D341Med (cell line): ENCODE measurements at regions not wholly inside any gene's neighbourhood (a gene's known extent, or its start where the extent isn't known, plus 50 kb on each side); places are given as distances from the start of the nearest gene placed in this dataset.
A peak's percentile ranks its signal among the peaks of the same experiment; 100 is the strongest.

Experiments used
- DNase-seq: peaks from one replicate; pipeline ENCODE4 v3.0.0; 2012; ENCODE audit warnings: low spot score

DNA sequence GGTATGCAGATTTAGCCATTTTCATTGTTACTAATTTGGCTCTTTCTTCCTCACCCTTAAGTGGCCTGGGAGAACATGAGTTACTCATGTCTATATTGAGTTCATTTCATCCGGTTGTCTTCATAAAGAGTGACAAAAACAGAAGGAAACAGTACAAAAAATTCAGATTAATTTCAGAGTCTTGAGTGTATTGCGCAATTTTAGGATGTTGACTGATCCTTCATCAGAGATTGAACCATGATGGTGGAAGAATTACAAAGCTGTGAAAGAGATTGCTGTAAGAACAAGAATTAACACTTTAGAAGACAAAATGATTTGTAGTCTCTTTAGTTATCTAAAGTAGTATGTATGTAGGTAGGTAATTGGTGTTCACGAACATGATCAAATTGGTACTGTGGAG is 194.0 kb upstream of the PPP1R3A start:
- no peak for DNase-seq

DNA sequence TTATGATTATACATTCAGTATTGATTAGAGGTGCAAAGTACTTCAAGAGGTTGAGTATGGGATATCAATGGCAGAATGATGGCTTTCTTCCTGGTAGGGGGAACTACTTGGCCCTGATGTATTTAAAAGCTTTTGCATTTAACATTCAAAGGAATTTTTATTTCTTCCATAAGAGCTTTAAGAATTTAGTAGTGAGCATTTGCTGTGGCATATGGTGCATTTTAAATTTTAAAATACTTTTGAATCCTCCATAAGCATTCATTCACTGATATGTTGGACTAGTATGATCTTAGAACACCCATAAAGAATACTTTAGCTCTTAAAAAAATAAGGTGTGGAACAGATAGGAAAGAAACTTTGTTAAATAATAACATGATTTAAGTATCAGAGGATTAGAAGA is 191.9 kb upstream of the PPP1R3A start:
- no peak for DNase-seq

DNA sequence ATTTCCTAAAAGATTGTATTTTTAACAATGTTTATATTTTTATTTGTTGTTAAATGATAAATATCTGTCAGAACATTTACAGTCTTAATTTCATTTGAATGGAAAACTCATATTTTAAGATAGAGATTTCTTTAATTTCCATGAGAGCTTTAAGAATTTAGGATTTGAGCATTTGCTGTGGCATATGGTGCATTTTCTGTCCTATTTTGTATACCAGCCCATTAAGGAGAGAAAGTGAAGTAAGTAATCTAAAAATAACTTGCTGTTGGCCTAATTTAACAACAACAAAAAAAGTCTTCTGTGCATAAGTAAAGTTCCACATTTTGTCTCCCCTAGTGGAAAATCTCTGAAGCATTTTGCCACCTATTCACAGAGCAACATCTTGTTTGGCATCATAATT is 190.9 kb upstream of the PPP1R3A start:
- DNase-seq: no peak

DNA sequence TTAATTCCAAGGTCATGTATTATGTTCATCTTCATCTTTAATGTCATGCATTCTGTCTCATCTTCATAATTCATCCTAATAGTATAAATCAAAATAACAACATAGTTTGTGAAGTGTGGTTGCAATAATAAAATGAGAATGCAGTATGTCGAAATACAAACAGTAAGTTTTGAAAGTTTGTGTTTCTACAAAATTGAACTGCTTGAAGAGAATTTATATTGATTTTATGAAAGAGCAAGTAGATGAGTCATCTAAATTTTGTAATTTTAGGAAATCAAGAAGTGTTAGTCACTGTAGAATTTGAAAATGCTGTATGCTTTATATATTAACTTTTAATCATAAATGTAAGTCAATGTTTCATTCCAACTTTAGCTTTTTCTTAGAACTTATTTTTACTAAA is 190.5 kb upstream of the PPP1R3A start:
- no peak for DNase-seq

DNA sequence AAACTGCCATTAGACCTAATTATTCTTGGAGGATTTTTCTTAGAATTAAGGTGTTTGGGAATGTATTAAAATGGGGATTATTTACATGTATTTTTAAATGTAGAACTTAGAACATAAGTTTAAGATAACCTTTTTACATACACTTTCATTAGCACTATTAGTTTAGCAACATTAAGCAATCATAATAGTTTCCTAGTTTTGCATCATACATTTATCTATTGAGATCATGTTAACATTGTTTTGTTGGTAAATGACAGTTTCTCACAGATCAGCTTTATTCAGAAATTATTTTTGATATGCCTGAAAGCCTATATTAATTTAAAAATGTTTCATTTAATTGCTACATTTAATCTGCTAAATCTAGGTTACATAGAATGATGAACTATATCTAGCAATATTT is 189.7 kb upstream of the PPP1R3A start:
- DNase-seq: no peak

DNA sequence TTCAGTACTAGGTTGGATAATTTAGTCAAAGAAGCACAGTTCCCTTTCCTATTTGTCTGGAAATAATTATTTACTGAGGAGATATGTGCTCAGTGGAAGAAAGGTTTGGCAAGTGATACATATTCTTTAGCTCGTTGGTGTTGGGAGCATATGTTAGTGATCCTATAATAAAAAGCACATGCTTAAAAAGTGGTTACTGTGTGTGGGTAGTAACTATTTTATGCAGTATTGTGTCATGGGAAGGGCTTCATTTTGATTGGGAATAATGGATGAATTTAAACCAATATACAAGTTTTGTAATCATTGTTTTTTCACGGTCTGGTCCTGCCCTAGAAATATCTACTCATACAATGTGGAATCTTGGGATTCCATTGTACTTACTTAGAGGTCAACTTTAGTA is 188.7 kb upstream of the PPP1R3A start:
- no peak for DNase-seq

DNA sequence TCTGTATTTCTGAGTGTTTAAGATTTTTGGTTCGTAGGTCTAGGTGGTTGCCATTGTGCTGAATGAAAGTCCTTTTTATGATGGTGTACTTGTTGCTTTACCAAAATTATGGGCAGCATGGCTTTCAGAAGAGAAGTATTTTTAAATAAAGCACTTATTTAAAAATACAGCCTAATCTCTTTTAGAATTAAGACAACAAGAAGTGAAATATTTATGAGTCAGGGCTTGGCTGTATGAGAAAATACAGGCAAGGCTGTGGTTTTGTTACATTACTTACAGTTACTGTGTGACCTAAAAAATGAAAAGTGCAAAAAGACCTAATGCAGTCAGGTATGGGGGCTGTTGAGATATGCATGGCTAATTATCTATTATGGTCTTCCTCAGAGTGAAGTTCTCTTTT is 185.2 kb upstream of the PPP1R3A start:
- no peak for DNase-seq

DNA sequence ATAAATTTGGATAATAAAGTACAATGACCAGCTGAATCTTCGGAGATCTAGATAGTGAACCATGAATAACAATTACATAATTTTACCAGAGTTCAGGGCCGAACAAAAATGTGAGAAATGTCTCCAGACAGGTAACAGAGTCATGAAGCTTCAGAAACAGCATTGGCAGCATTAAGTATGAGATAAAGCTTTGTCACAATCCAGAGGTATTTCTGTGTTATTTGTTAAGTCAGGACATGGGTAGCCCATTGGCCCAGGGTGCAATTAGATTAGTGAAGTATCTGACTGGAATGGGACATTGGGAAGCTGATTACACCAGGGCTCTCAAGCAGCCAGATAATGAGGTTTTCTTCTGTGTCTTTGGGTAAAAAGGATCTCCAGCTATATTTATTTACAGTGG is 184.2 kb upstream of the PPP1R3A start:
- no peak for DNase-seq

DNA sequence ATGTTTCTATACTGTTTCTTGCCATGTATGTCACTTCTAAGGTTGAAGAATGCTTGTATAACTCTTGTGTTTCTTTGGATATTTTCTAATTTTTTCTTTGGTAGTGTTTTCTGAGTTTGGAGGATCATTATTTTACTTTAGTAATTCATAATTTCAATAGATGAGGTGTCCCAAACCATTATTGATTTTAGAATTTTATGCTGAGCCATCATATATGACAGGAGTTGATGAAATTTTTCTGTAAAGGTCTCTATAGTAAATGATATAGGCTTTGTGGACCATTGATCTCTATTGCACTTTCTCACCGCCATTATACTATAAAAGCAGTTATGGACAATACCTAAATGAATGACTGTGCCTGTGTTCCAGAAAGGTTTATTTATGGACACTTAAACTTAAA is 183.3 kb upstream of the PPP1R3A start:
- DNase-seq: no peak

DNA sequence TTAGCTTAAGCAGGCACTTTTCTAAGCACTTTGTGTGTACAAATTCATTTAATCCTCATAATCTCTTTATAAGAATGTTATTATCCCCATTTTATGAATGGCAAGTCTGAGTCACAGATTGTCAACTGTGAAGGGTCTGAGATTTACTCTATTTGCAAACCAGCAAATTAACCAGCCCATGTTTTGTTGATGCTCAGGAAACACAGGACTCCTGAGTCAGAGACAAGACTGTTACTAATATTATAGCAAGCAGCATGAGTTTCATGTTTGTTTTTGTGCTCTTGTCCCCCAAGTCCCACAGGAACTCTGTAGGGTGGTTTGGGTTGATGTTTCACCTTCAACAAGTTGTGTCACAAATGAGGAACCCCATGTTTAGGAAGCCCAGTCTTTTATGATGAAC is 182.0 kb upstream of the PPP1R3A start:
- no peak for DNase-seq

DNA sequence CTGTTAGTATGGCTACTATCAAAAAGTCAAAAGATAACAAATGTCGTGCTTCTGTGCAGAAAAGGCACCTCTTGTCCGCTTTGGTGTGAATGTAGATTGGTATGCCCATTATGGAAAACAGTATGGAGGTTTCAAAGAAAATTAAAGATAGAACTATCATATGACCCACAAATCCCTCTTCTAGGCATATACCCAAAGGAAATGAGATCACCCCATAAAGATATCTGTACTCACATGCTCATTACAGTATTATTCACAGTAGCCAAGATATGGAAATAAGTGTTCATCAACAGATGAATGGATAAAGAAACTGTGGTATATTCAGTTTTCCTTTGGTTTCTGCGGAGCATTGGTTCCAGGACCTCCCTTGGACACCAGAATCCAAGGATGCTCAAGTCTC is 180.5 kb upstream of the PPP1R3A start:
- DNase-seq: no peak

DNA sequence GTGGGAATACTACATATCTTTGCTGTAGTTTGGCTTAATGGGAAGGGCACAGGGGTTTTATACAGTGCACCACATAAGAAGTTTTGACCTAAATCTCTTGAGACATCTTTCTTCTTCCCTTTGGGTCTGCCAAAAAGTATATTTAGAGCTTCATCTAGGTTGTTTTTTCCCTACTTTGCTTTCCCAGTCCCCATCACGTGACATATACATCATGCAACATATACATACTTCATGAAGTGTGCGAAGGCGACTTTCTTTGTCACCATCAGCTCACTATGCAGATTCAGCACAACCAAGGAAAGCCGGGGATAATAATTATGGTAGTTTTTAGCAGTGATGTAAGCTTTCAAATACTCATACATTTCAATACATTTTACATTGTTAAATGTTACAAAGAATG is 177.1 kb upstream of the PPP1R3A start:
- no peak for DNase-seq

DNA sequence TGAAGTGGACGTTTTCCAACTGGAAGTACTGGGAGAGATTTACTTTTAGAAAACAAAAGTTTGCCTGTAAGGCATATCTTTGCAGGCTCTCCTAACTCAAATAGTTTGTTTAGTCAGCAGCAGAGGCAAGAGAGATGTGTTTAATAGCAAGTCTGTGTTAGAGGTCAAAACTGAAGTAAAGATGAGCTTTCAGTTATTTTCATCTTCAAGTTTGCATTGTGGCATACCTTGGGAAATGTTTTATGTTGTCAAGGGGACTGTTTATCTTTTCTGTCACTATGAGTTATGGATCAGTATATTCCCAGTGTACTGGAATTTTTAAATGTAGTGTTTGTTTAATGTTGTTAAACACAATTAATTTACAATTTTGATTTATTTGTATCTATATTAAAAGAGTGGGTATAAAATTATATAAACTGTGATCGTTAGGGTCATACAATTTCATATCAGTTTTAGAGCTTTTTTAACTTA is 169.7 kb upstream of the PPP1R3A start:
- no peak for DNase-seq

DNA sequence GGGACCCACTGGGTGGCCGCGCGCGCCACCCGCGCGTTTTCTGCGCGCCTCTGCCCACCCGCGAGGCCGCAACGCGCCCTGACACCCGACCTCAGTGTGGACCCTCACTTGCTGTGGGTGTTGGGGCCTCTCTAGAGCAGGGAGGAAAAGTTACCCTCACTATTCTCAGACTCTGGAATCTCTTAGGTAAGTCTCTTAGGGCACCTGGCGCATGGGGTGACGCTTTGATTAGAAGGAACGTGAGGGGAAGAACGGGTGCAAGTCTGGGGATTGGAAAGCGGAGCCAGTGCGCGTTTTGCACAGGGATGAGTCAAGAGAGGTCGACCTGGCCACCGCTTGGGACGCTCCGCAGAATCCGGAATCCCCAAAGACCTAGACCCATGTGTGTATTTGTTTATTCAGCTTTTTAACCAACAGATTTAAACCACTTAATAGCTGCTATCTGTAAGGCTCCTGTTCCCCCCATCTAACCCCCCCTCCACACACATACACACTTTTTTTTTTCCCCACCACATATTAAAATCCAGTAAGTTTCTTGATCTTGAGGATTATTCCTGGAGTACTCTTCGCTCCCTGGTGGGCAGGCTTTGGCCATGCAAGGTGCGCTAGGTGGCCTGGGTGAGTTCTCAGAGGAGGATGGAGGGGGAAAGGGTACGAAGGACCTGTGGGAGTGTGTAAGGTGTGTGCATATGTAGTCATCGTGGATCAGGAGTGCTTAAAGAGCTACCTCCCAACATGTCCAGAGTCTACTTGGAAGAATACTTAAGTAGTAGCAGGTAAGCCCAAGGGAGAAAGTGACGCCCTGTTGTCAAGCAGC is 169.1 kb upstream of the PPP1R3A start:
- peak; percentile 17 for DNase-seq

DNA sequence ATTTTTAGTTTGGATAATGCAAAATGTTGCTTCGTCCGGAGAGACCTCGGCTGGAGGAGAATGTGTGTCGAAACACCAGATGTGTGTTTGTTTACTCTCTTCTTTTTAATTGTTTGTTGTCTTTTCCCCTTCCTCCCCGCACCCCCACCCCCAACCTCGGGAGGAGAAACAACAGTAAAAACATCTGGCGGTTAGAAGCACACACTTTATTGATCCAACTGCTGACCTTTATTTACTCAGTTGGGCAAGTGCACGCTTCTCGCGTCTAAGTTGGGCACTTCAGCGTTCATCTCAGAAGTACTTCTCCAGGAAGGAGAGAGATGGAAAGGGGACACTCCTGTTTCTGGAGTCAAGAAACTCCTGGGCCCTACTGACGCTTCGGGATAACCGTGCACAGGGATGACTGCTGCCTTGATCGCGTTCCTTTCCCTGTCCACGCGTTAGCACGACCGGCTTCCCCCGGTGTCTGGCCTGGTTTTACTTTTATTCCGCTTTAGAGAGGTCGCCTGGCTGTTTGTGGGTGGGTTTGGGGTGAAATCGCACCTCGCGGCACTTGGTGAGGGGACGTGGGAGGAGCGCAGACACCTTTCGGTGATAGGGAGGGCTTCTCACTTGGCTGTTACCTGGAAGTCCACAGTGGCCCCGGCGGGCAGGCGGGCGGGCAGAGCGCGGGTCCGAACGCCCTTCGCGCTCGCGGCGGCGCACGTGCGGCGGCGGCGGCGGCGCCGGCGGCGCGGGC is 168.3 kb upstream of the PPP1R3A start:
- peak; percentile 46 for DNase-seq

DNA sequence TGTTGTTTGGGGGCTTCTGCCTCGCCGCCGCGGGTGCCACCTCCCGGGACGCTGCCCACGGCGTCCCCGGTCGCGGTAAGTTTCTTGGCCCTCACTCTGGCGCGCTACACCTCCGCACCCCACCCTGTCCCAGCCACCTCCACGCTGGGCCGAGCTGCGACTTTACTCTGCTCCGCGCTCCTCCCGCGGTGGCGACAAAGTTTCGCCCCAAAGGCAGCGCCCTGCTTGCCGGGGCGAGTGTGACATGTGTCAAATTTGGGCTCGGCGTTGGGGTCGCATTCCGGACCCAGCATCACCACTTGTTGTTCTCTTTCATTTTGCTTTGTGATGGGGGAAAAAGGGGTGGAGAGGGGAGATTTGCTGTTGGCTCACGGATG is 167.7 kb upstream of the PPP1R3A start:
- no peak for DNase-seq

DNA sequence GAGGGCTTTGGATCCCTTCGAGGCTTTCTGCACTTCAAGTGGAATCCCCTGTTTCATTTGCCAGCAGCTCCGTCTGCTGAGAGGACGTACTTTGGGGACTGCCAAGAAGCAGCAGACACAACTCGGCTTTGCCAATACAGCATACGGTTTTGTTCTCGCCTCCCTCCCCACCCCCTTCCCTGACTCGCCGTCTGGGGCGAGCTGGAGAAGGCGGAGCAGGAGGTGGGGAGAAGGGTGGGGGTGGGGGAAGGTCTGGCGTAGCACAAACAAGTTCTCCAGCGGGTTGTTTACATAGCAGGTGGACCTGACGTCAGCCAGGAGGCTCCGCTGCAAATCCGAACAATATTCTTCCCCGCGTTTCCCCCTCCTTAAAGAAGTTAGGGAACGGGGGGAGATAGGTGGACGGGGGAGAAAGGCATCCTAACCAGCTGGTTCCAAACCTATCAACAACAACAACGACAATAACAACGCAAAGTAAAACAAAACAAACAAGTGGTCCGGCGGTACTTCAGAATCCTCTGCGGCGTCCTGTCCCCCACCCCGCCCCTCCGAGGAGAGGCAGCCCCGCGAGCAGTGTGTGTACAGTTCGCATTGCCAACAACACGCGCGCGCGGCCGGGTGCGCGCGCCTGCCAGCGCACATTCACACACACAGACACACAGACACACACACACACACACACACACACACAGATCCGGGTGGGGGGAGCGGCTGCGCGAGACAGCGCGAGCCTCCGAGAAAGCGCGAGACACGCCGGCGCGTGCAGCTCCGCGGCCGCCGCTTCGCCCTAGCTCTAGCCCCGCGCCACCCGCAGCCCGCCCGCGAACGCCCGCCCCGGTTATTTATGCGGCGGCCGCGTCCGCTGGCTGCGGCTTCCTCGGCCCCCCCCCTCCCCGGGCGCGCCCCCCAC is 167.0 kb upstream of the PPP1R3A start:
- peak; percentile 81 for DNase-seq

DNA sequence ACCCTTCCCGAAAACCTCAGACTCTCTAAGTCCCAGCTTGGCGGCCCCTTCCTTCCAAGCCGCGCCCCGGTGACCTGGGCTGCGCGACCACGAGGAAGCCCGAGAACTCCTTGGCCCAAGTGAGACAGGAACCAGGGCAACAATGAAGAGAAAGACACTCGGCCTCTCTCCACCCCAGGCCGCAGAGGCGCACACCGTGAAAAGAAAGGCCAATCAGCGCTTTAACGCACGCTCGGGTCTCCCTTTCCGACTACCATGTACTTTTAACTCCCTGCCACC is 166.4 kb upstream of the PPP1R3A start:
- DNase-seq: no peak

DNA sequence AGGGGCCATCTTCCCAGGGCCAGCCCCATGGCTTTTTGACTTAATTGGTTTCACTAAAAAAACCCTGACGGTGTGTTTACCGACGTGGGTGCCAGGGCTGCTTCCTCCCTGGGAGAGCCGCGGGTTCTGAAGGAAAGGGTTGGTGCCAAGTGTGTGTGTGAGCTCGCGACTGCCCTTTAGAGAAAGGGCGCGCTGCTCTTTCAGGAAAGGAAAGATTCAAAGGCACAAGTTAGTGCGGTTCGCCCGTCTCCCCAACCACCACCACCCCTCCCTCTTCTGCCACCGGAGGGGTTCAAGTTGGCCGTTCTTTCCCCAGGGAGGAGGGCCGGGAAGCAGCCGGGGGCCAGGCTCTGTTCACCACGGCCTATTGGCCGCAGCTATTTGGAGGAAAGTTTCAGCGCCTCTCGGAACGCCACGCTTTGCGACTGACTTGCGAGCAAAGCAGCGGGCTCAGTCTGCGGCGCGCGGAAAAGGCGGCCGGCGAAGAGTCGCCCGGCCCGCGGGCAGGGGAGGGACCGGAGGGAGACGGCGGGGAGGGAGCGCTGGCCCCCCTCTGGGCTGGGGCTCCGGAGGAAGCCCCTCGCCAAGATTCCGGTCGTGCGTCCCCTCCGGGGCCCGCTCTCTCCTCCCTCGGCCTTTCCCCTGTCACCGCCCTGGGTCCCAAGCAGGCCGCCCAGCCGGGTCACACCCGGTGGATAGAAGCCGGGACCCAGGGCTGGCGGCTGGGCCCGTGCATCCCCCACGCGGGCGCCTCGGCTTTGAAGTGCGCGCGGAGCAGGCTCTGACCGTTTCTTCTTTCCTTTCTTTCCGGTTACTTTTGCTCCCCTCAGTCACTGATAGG is 165.9 kb upstream of the PPP1R3A start:
- DNase-seq: peak; percentile 48

DNA sequence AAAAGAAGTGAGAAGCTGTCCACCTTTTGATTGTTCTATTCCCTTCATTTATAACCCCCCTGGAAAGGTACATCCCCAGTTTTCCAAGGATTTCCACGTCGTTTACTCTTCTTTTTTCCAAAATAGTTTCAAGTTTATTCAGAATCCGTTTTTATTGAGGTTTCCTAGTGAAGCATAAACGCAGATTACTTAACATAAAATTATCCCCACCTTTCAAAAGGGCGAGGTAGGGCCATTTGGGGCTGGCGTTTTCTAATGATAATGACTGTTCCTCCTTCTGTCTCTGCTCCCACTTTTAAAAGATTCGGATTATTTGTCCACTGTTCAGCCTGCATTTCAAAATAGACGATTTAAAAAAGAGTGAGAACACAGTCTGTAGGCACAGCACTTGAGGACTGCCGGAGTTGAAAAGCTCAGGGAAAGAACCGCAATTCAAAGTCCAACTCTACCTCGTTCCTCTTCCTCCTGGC is 165.2 kb upstream of the PPP1R3A start:
- no peak for DNase-seq

DNA sequence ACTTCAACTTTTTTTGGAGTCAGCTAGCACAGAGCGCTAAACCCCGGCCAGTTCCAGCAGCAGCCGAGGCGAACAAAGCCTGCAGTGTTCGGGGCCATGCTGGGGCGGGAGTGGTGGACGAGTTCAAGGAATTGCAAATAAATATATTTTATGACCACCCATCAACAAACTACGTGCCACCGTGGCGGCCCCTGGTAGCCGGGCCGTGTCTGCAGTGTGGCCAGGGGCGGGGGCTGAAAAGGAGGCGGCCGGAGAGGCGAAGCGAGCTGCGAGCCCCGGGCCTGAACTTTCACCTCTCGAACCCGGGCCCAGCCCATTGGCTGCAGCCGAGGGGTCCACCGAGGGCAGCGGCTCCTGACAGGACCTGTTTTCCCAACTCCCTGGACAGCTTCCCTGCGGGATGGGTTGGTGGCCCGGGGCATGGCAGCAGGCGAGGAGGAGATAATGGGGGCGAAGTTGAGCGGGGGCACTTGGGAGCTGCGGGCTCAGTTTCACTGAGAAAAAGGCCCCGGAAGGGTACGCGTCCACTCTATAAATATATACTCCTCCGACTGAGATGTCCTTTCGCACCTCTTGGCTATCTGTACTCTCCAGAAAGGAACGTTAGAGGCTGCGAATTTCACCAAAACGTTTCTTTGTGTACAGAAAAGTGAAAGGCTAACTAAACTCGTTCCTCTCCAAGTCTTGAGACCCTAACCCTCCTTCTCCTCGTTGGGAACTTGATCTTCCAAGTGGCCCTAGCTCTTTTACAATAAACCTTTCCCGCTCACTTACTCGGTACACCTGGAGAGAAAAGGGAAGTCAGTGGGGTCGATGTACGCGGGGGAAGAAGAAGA is 164.6 kb upstream of the PPP1R3A start:
- DNase-seq: peak; percentile 23
